ENCODE measurements at regions not wholly inside any gene's neighbourhood (a gene's known extent, or its start where the extent isn't known, plus 50 kb on each side); places are given as distances from the start of the nearest gene placed in this dataset.

GRCh38 chr5:135108992-135109391 is 75.0 kb upstream of the PITX1 start:
- no peak for DNase-seq
- no peaks in the 10 kb centered on the region for H3K9me3 Mint-ChIP-seq
- no peak overlapping the region for H3K4me3 Mint-ChIP-seq
- peaks cover 2% of the 10 kb centered on the region for H3K4me1 Mint-ChIP-seq
- ChIA-PET CTCF (no interaction called here), POLR2A (no interaction called here)
- H3K27ac Mint-ChIP-seq: no peak overlapping the region
- H3K36me3 Mint-ChIP-seq (ENCODE audit: low read depth): no peaks in the 10 kb centered on the region
- peaks cover 12% of the 10 kb centered on the region for H3K27me3 Mint-ChIP-seq

GRCh38 chr5:135108569-135108968 is 74.5 kb upstream of the PITX1 start:
- Mint-ChIP-seq H3K9me3 (no peaks in the 10 kb centered on the region), H3K27me3 (peaks cover 9% of the 10 kb centered on the region), H3K4me3 (no peak overlapping the region), H3K27ac (no peak overlapping the region), H3K36me3 (ENCODE audit: low read depth) (no peaks in the 10 kb centered on the region), H3K4me1 (peaks cover 2% of the 10 kb centered on the region)
- ChIA-PET CTCF (no interaction called here), POLR2A (no interaction called here)
- no peak for DNase-seq

- POLR2A ChIA-PET: no interaction called here
- Mint-ChIP-seq H3K4me3 (no peak overlapping the region), H3K36me3 (ENCODE audit: low read depth) (no peaks in the 10 kb centered on the region), H3K27me3 (peaks cover 9% of the 10 kb centered on the region), H3K9me3 (no peaks in the 10 kb centered on the region), H3K27ac (no peak overlapping the region), H3K4me1 (peaks cover 2% of the 10 kb centered on the region)
- no peak for DNase-seq
- CTCF ChIA-PET: no interaction called here
These were observed 74.0 kb upstream of the PITX1 start for GRCh38 chr5:135107986-135108385.

GRCh38 chr5:135106610-135107471 is 72.8 kb upstream of the PITX1 start:
- H3K27ac Mint-ChIP-seq: no peak overlapping the region
- H3K4me1 Mint-ChIP-seq: peaks cover 2% of the 10 kb centered on the region
- peaks cover 8% of the 10 kb centered on the region for H3K27me3 Mint-ChIP-seq
- ChIA-PET POLR2A (no interaction called here), CTCF (no interaction called here)
- H3K9me3 Mint-ChIP-seq: no peaks in the 10 kb centered on the region
- no peak for DNase-seq
- H3K36me3 Mint-ChIP-seq (ENCODE audit: low read depth): no peaks in the 10 kb centered on the region
- no peak overlapping the region for H3K4me3 Mint-ChIP-seq

GRCh38 chr5:135106136-135106535 is 72.1 kb upstream of the PITX1 start:
- H3K27ac Mint-ChIP-seq: no peak overlapping the region
- H3K36me3 Mint-ChIP-seq (ENCODE audit: low read depth): no peaks in the 10 kb centered on the region
- POLR2A ChIA-PET: no interaction called here
- no peaks in the 10 kb centered on the region for H3K9me3 Mint-ChIP-seq
- CTCF ChIA-PET: no interaction called here
- DNase-seq: no peak
- peaks cover 2% of the 10 kb centered on the region for H3K4me1 Mint-ChIP-seq
- H3K27me3 Mint-ChIP-seq: peaks cover 7% of the 10 kb centered on the region
- H3K4me3 Mint-ChIP-seq: no peak overlapping the region

- no peak overlapping the region for H3K27ac Mint-ChIP-seq
- H3K36me3 Mint-ChIP-seq (ENCODE audit: low read depth): no peaks in the 10 kb centered on the region
- H3K4me3 Mint-ChIP-seq: no peak overlapping the region
- POLR2A ChIA-PET: no interaction called here
- no peaks in the 10 kb centered on the region for H3K9me3 Mint-ChIP-seq
- H3K27me3 Mint-ChIP-seq: peaks cover 6% of the 10 kb centered on the region
- H3K4me1 Mint-ChIP-seq: peaks cover 2% of the 10 kb centered on the region
- no peak for DNase-seq
- CTCF ChIA-PET: no interaction called here
These were observed 71.1 kb upstream of the PITX1 start for GRCh38 chr5:135105105-135105484.

- no peak for DNase-seq
- ChIA-PET CTCF (no interaction called here), POLR2A (no interaction called here)
- no peaks in the 10 kb centered on the region for H3K9me3 Mint-ChIP-seq
- H3K27ac Mint-ChIP-seq: no peak overlapping the region
- peaks cover 6% of the 10 kb centered on the region for H3K27me3 Mint-ChIP-seq
- no peaks in the 10 kb centered on the region for H3K36me3 Mint-ChIP-seq (ENCODE audit: low read depth)
- H3K4me3 Mint-ChIP-seq: no peak overlapping the region
- peaks cover 2% of the 10 kb centered on the region for H3K4me1 Mint-ChIP-seq
These were observed 69.5 kb upstream of the PITX1 start for GRCh38 chr5:135103575-135103853.

- Mint-ChIP-seq H3K36me3 (ENCODE audit: low read depth) (no peaks in the 10 kb centered on the region), H3K27me3 (peaks cover 6% of the 10 kb centered on the region), H3K4me1 (peaks cover 2% of the 10 kb centered on the region), H3K9me3 (no peaks in the 10 kb centered on the region), H3K27ac (no peak overlapping the region), H3K4me3 (no peak overlapping the region)
- CTCF ChIA-PET: no interaction called here
- POLR2A ChIA-PET: no interaction called here
- no peak for DNase-seq
These were observed 68.9 kb upstream of the PITX1 start for GRCh38 chr5:135102716-135103574.

GRCh38 chr5:135100431-135100830 is 66.4 kb upstream of the PITX1 start:
- Mint-ChIP-seq H3K9me3 (no peaks in the 10 kb centered on the region), H3K36me3 (ENCODE audit: low read depth) (no peaks in the 10 kb centered on the region), H3K27ac (no peak overlapping the region), H3K4me3 (no peak overlapping the region), H3K4me1 (no peaks in the 10 kb centered on the region), H3K27me3 (peaks cover 11% of the 10 kb centered on the region)
- POLR2A ChIA-PET: no interaction called here
- CTCF ChIA-PET: interaction anchor here (0.7 kb wide), 1 partner anchor 14 kb away, joined by 4 read pairs; no protein-coding TSS in a partner anchor
- no peak for DNase-seq

- H3K27me3 Mint-ChIP-seq: peaks cover 11% of the 10 kb centered on the region
- H3K27ac Mint-ChIP-seq: no peak overlapping the region
- H3K4me3 Mint-ChIP-seq: no peak overlapping the region
- H3K9me3 Mint-ChIP-seq: no peaks in the 10 kb centered on the region
- POLR2A ChIA-PET: no interaction called here
- CTCF ChIA-PET: interaction anchor here (0.7 kb wide), 1 partner anchor 14 kb away, joined by 4 read pairs; no protein-coding TSS in a partner anchor
- no peak for DNase-seq
- no peaks in the 10 kb centered on the region for H3K36me3 Mint-ChIP-seq (ENCODE audit: low read depth)
- no peaks in the 10 kb centered on the region for H3K4me1 Mint-ChIP-seq
These were observed 66.0 kb upstream of the PITX1 start for GRCh38 chr5:135100011-135100410.

- no peak overlapping the region for H3K27ac Mint-ChIP-seq
- no peaks in the 10 kb centered on the region for H3K4me1 Mint-ChIP-seq
- DNase-seq: no peak
- H3K4me3 Mint-ChIP-seq: no peak overlapping the region
- H3K9me3 Mint-ChIP-seq: no peaks in the 10 kb centered on the region
- POLR2A ChIA-PET: no interaction called here
- no peaks in the 10 kb centered on the region for H3K36me3 Mint-ChIP-seq (ENCODE audit: low read depth)
- peaks cover 11% of the 10 kb centered on the region for H3K27me3 Mint-ChIP-seq
- CTCF ChIA-PET: no interaction called here
These were observed 63.4 kb upstream of the PITX1 start for GRCh38 chr5:135097390-135097789.

GRCh38 chr5:135095871-135096270 is 61.8 kb upstream of the PITX1 start:
- Mint-ChIP-seq H3K27ac (no peak overlapping the region), H3K9me3 (no peaks in the 10 kb centered on the region)

GRCh38 chr5:135095052-135095715 is 61.2 kb upstream of the PITX1 start:
- Mint-ChIP-seq H3K27me3 (peaks cover 11% of the 10 kb centered on the region), H3K4me1 (no peaks in the 10 kb centered on the region), H3K27ac (no peak overlapping the region), H3K36me3 (ENCODE audit: low read depth) (no peaks in the 10 kb centered on the region), H3K4me3 (no peak overlapping the region), H3K9me3 (no peaks in the 10 kb centered on the region)
- POLR2A ChIA-PET: no interaction called here
- CTCF ChIA-PET: no interaction called here
- no peak for DNase-seq

More at GRCh38 chr5:135095871-135096270, 61.8 kb upstream of the PITX1 start:
- ChIA-PET CTCF (no interaction called here), POLR2A (no interaction called here)
- H3K27me3 Mint-ChIP-seq: peaks cover 11% of the 10 kb centered on the region
- DNase-seq: no peak
- H3K4me1 Mint-ChIP-seq: no peaks in the 10 kb centered on the region
- H3K4me3 Mint-ChIP-seq: no peak overlapping the region
- no peaks in the 10 kb centered on the region for H3K36me3 Mint-ChIP-seq (ENCODE audit: low read depth)

Measured in activated CD4-positive, alpha-beta memory T cell treated with anti-CD3 and anti-CD28 coated beads, Interleukin-2, amount 10 ng/mL, durations not matched to agents 7 days and 5 days (primary cell).